Caco-2 (cell line): ENCODE measurements at regions not wholly inside any gene's neighbourhood (a gene's known extent, or its start where the extent isn't known, plus 50 kb on each side); places are given as distances from the start of the nearest gene placed in this dataset.

ENCODE experiments used
- BruUV-seq: library from RNA; stranded (reverse); fragments of 400-500 nt; replicated peaks from 2 replicates; lab custom pipeline; 2021; lab: Mats Ljungman, UMichigan
- CTCF ChIA-PET: fragments of 300-600 bp; sonication (Branson Sonifier 250); formaldehyde crosslinking; loops from one replicate; lab custom pipeline; 2022; ENCODE audit warnings: antibody characterized with exemption; lab: Charles Lee
- POLR2A ChIA-PET: fragments of 300-600 bp; sonication (Branson Sonifier 250); formaldehyde crosslinking; loops from one replicate; lab custom pipeline; 2022; ENCODE audit warnings: antibody characterized with exemption; lab: Charles Lee
- DNase-seq, 2 experiments: peaks; one replicate each; pipeline versions ENCODE4 v3.0.0 to v3.0.0-alpha.2; 2020 to 2022
- H3K27me3 ChIP-seq: replicated peaks from 2 replicates; pipeline ENCODE4 v1.6.0; 2011; ENCODE audit warnings: low read length; ENCODE audit not compliant: control insufficient read depth, insufficient read depth
- H3K36me3 ChIP-seq: 2 replicates; pipeline ENCODE4 v1.5.1; 2011; ENCODE audit warnings: low read length; ENCODE audit not compliant: control insufficient read depth, insufficient read depth
- H3K4me1 ChIP-seq: fragments of 250-450 bp; sonication (Bioruptor Pico); 2 replicates; pipeline ENCODE4 v1.5.1; 2020; ENCODE audit warnings: mild to moderate bottlenecking
- H3K4me3 ChIP-seq: 2 replicates; pipeline ENCODE4 v1.5.1; 2011; ENCODE audit warnings: low read depth, mild to moderate bottlenecking, control low read depth, low read length
- H3K9me3 ChIP-seq: fragments of 250-450 bp; sonication (Bioruptor Pico); 2 replicates; pipeline ENCODE4 v1.5.1; 2020; ENCODE audit warnings: mild to moderate bottlenecking, moderate library complexity
- H3K27ac Mint-ChIP-seq: one replicate; pipeline ENCODE4 v1.8.0; 2022; ENCODE audit warnings: mixed read lengths; ENCODE audit not compliant: unreplicated experiment
- H3K27me3 Mint-ChIP-seq: one replicate; pipeline ENCODE4 v1.8.0; 2022; ENCODE audit warnings: mixed read lengths; ENCODE audit not compliant: insufficient read depth, unreplicated experiment
- H3K36me3 Mint-ChIP-seq: one replicate; pipeline ENCODE4 v1.8.0; 2022; ENCODE audit warnings: mild to moderate bottlenecking, mixed read lengths; ENCODE audit not compliant: insufficient read depth, unreplicated experiment
- H3K4me1 Mint-ChIP-seq: one replicate; pipeline ENCODE4 v1.8.0; 2022; ENCODE audit warnings: low read depth, mixed read lengths; ENCODE audit not compliant: unreplicated experiment
- H3K4me3 Mint-ChIP-seq: one replicate; pipeline ENCODE4 v1.8.0; 2022; ENCODE audit warnings: mild to moderate bottlenecking, moderate library complexity, mixed read lengths; ENCODE audit not compliant: unreplicated experiment
- H3K9me3 Mint-ChIP-seq: one replicate; pipeline ENCODE4 v1.8.0; 2022; ENCODE audit warnings: mixed read lengths; ENCODE audit not compliant: unreplicated experiment
- intact Hi-C: fragments of 100-400 bp; cut with micrococcal nuclease; formaldehyde crosslinking; loops from one replicate; pipeline ENCODE4 v1.10.0; 2022; ENCODE audit not compliant: unreplicated experiment
- TF ChIP-seq, protein P1 (sequence below), 2 experiments: fragments of 200-600 bp in 1 of 2; IDR thresholded peaks; 1 replicate in 1 of 2; 2 replicates in 1 of 2; pipeline versions ENCODE4 v1.5.1 to v1.8.0; 2011 to 2022; ENCODE audit warnings: antibody characterized with exemption in 1 of 2, control low read depth in 1 of 2, inconsistent platforms in 1 of 2, low read depth in 1 of 2, low read length in 1 of 2, mild to moderate bottlenecking in 1 of 2, moderate library complexity in 1 of 2; ENCODE audit not compliant: insufficient read depth in 1 of 2, severe bottlenecking in 1 of 2, unreplicated experiment in 1 of 2

- BruUV-seq, result no TSS peak
- POLR2A ChIA-PET, result no interaction called here
- Mint-ChIP-seq H3K36me3 (no peaks in the 10 kb centered on the region), H3K9me3 (no peaks in the 10 kb centered on the region), H3K4me3 (no peak overlapping the region), H3K27ac (no peak overlapping the region), H3K27me3 (no peaks in the 10 kb centered on the region), H3K4me1 (no peaks in the 10 kb centered on the region)
- no peak for DNase-seq
- H3K36me3 ChIP-seq, result no peaks in the 10 kb centered on the region
- H3K4me1 ChIP-seq, result no peaks in the 10 kb centered on the region
- H3K27me3 ChIP-seq, result no peaks in the 10 kb centered on the region
- CTCF ChIA-PET, result no interaction called here
- intact Hi-C loops, result no loop called here
- TF ChIP-seq, protein P1, sequence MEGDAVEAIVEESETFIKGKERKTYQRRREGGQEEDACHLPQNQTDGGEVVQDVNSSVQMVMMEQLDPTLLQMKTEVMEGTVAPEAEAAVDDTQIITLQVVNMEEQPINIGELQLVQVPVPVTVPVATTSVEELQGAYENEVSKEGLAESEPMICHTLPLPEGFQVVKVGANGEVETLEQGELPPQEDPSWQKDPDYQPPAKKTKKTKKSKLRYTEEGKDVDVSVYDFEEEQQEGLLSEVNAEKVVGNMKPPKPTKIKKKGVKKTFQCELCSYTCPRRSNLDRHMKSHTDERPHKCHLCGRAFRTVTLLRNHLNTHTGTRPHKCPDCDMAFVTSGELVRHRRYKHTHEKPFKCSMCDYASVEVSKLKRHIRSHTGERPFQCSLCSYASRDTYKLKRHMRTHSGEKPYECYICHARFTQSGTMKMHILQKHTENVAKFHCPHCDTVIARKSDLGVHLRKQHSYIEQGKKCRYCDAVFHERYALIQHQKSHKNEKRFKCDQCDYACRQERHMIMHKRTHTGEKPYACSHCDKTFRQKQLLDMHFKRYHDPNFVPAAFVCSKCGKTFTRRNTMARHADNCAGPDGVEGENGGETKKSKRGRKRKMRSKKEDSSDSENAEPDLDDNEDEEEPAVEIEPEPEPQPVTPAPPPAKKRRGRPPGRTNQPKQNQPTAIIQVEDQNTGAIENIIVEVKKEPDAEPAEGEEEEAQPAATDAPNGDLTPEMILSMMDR (IDR thresholded peaks at IDR 0.05; ENCODE audit: insufficient read depth in 1 of 2, low read depth in 1 of 2, low read length in 1 of 2, severe bottlenecking in 1 of 2, unreplicated experiment in 1 of 2), result no peak
- H3K9me3 ChIP-seq, result no peaks in the 10 kb centered on the region
- no peak overlapping the region for H3K4me3 ChIP-seq
Measured at GRCh38 chr6:97732045-97732444, 449.0 kb upstream of the MMS22L start.

DNA sequence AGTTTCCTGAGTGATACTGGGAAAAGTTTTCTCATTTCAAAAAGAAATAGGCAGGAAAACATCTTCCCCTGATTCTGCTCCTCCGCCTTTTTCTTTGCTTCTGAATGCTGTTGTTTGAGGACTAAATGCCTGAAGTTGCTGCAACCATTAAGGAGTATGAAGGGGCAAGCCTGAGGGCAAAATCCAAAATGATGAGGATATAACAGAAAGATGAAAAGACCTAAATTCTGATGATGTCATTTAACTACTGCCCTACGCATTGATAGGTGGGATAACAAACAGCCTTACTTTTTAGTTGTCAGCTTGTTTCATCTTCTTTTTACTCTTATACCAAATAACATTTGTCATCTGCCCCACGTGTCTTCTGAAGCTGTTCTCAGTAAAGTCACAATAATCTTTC is 474.6 kb upstream of the MMS22L start:
- DNase-seq, result no peak
- H3K4me1 ChIP-seq, result peaks cover 8% of the 10 kb centered on the region
- intact Hi-C loops, result no loop called here
- no peaks in the 10 kb centered on the region for H3K9me3 ChIP-seq
- BruUV-seq, result no TSS peak
- H3K27me3 ChIP-seq, result no peaks in the 10 kb centered on the region
- no peaks in the 10 kb centered on the region for H3K36me3 Mint-ChIP-seq
- POLR2A ChIA-PET, result no interaction called here
- CTCF ChIA-PET, result no interaction called here
- H3K4me3 Mint-ChIP-seq, result peak overlapping the region; percentile 66
- no peaks in the 10 kb centered on the region for H3K27me3 Mint-ChIP-seq
- peaks cover 7% of the 10 kb centered on the region for H3K4me1 Mint-ChIP-seq
- H3K36me3 ChIP-seq, result no peaks in the 10 kb centered on the region
- TF ChIP-seq, protein P1 (IDR thresholded peaks at IDR 0.05; ENCODE audit: insufficient read depth in 1 of 2, low read depth in 1 of 2, low read length in 1 of 2, severe bottlenecking in 1 of 2, unreplicated experiment in 1 of 2), result no peak
- no peaks in the 10 kb centered on the region for H3K9me3 Mint-ChIP-seq
- no peak overlapping the region for H3K27ac Mint-ChIP-seq
- H3K4me3 ChIP-seq, result no peak overlapping the region

DNA sequence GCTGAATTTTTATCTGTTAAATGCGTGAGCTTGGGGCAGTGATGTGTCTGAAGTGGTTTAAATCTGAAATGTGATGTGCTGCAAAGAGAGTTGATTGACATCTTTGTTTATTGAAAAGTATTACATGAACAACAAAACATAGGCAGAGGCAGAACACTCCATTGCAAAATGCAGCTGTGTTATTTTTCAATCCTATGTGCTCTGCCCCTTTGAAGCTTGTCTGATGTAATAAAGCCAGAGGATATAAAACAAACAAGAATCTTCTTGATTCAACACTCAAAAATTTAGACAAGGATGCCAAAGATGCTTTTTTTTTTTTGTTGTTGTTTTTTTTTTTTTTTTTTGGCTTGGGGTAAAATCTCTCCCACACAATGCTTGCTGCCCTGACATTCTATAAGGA is 482.4 kb upstream of the MMS22L start:
- Histone ChIP-seq H3K9me3 (no peaks in the 10 kb centered on the region), H3K4me1 (no peaks in the 10 kb centered on the region), H3K36me3 (no peaks in the 10 kb centered on the region), H3K4me3 (no peak overlapping the region), H3K27me3 (no peaks in the 10 kb centered on the region)
- no TSS peak for BruUV-seq
- CTCF ChIA-PET, result no interaction called here
- POLR2A ChIA-PET, result no interaction called here
- no peak for DNase-seq
- no peaks in the 10 kb centered on the region for H3K9me3 Mint-ChIP-seq
- H3K36me3 Mint-ChIP-seq, result no peaks in the 10 kb centered on the region
- peaks cover 3% of the 10 kb centered on the region for H3K27me3 Mint-ChIP-seq
- TF ChIP-seq, protein P1 (IDR thresholded peaks at IDR 0.05; ENCODE audit: insufficient read depth in 1 of 2, low read depth in 1 of 2, low read length in 1 of 2, severe bottlenecking in 1 of 2, unreplicated experiment in 1 of 2), result no peak
- no peak overlapping the region for H3K27ac Mint-ChIP-seq
- no peaks in the 10 kb centered on the region for H3K4me1 Mint-ChIP-seq
- intact Hi-C loops, result no loop called here
- no peak overlapping the region for H3K4me3 Mint-ChIP-seq
